HG03280 (cell line): ENCODE measurements at regions not wholly inside any gene's neighbourhood (a gene's known extent, or its start where the extent isn't known, plus 50 kb on each side); places are given as distances from the start of the nearest gene placed in this dataset.

Experiments used
- ATAC-seq: cut with Tn5 transposase; IDR thresholded peaks from one replicate; pipeline ENCODE4 v1.9.1; 2021; ENCODE audit warnings: mild to moderate bottlenecking, moderate library complexity; ENCODE audit not compliant: unreplicated experiment

DNA sequence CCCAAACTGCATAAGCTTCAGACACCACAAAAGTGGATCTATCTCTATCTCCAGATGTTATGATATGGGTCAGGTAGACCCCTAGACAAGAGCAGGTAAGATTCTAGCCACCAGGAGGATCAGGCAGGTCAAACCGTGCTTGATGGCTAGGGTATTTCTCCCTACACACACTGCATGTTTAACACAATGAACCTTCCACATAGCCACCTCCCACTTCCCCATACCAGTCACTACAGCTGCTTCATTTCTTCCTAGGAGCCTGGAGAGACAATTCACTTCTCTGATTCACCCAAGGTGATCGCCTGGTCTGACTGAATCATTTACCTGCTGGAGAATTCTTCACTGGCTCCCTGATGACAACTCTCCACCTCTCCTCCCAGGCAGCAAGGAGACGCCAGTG, 66.0 kb upstream of the MYCN start:
- ATAC-seq: no peak

GRCh38 chr2:15874854-15875804, 65.2 kb upstream of the MYCN start:
- no peak for ATAC-seq

GRCh38 chr2:15875969-15876705, 64.2 kb upstream of the MYCN start:
- ATAC-seq: no peak

DNA sequence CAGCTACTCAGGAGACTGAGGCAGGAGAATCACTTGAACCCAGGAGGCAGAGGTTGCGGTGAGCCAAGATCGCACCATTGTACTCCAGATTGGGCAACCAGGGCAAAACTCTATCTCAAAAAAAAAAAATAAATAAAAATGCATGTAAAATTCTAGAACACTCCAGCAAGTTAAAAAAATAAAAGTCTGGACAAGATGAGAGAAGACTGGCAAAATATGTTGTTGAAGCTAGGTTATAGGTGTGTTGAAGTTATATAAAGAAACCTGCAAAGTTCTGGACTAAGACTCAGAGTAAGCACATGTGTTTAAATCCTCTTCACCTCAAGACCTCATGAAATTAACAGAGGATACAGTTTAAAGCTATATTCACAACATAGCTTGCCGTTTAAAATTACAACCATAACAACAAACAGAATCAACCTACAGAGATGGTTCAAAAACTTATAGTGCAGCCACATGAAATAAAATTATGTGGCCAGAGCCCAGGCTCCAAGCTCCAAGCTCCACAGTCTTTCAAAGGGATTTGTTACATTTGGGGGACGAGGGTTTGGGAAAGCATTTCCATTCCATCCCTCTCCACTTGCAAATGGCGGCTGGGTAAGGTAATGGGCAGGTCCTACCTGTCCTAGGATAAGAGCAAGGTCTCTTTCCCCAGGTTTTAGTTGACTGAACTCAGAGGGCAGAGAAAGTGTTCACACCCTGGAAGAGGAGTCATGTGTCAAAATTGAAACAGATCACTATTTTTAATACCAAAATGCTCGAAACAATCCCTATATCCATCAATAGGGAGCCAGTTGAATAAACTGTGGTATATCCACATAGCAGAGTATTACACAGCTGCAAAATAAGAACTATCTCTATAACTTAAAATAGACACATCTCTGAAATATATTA, 59.9 kb upstream of the MYCN start:
- no peak for ATAC-seq

- ATAC-seq: no peak
Measured at GRCh38 chr2:15881120-15881433, 59.3 kb upstream of the MYCN start.

DNA sequence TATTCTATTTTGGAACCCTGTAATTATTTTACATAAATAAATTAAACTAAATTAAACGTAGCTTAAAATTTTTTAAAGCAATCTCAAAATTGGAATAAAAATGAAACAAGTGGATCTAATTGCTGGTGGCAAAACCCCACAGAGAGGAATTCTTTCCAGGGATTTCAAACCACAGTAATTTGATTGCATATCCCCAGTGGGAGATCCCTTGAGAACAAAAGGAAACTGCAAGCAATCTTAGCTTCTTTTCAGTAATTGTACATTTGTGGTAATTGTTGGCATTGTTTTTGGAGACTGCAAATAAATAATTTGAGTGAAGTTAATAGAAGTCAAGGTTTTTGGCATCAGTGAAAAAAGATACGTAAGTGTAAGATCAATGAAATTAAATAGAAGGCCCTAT, 58.7 kb upstream of the MYCN start:
- ATAC-seq: no peak

- no peak for ATAC-seq
Measured at GRCh38 chr2:15882761-15883497, 57.4 kb upstream of the MYCN start.

- no peak for ATAC-seq
Measured at GRCh38 chr2:15883684-15884083, 56.7 kb upstream of the MYCN start.

DNA sequence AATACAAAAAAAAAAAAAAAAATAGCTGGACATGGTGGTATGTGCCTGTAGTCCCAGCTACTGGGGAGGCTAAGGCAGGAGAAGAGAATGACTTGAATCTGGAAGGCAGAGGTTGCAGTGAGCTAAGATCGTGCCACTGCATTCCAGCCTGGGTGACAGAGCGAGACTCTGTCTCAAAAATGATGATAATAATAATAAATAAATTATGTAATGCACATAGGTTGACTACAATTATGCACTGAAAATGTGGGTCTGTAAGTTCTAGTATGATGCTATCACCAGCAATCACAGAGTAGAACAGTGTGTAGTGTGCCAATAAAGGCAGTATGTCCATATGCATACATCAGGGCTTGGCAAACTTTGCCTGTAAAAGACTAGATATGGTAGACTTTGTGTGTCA, 55.6 kb upstream of the MYCN start:
- no peak for ATAC-seq

DNA sequence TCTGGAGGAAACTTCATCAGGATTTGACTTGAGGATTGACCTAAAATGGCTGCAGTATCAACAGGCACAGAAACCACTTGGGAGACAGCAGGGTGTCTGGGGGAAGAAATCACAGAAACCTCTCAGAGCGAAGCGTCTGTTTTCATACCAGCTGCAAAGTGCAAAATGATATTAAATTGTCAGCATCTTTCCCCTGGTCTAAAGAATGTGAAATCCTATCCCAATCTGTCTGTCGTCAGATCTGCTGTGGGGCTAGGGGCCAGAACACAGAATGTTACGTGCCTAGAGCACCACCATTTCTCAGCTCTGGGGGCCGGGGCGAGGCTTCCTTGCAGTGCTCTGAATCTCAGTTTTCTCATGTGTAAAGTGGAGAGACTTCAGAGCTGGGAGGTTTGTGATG, 54.1 kb upstream of the MYCN start:
- ATAC-seq: no peak

GRCh38 chr2:15889442-15890123, 50.8 kb upstream of the MYCN start:
- no peak for ATAC-seq

DNA sequence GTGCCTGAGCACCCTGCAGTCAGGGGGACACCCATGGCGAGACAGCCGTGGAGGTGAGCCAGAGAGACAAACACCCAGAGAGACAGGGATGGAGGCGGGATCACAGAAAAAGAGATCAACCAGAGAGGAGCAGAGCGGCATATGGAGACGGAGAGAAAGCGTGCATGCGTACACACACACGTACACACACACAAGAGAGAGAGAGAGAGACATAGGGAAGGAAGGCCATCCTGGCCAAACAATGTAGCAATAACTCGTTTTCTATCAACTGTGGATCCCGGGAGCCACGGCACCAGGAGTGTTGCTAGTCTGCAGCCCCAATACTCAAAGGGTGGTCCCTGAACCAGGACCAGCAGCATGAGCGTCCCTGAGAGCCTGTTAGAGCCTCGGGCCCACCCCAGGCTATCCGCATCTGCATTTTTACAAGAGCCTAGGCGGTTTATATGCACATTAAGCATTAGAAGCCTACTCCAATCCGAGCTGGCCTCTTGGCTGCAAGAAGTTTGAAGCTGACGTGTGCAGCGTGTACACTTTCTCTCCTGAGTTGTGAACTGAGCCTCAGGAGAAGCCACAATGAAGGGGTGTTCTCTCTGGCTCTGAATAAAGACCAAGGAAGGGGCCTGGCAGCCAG, 50.1 kb upstream of the MYCN start:
- no peak for ATAC-seq
